SKM-1 treated with dmso at 0.1 percent for 144 hours (cell line): ENCODE measurements at regions not wholly inside any gene's neighbourhood (a gene's known extent, or its start where the extent isn't known, plus 50 kb on each side); places are given as distances from the start of the nearest gene placed in this dataset.

Source experiments
- DNase-seq: peaks from one replicate; lab custom pipeline; 2025; ENCODE audit not compliant: unreplicated experiment; lab: John Stamatoyannopoulos, UW

- no peak for DNase-seq
Measured at GRCh38 chr1:47627016-47627415, 189.2 kb downstream of the FOXD2 start.

- no peak for DNase-seq
Measured at GRCh38 chr1:47627471-47628370, 189.9 kb downstream of the FOXD2 start.

GRCh38 chr1:47629201-47629600 is 191.4 kb downstream of the FOXD2 start:
- no peak for DNase-seq

DNA sequence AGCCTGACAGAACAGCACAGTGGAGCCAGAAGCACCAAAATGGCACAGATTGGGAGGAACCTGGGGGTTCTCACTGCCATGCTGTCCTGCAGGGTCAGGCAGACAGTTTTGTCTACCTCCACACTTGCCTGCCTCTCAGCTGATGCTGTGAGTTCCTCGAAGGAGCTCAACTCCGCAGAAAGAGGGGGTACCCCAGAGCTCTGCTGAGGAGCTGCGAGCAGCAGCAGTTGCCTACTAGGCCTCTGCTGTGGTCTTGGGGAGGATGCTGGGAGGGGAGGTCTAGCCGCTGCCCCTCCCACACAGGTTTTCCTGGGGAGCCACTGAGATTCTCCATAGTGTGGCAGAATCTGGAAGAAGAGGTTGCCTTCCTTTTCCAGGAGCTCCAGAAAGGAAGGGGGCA is 192.5 kb downstream of the FOXD2 start:
- no peak for DNase-seq

GRCh38 chr1:47631411-47631995 is 193.7 kb downstream of the FOXD2 start:
- DNase-seq = no peak

DNA sequence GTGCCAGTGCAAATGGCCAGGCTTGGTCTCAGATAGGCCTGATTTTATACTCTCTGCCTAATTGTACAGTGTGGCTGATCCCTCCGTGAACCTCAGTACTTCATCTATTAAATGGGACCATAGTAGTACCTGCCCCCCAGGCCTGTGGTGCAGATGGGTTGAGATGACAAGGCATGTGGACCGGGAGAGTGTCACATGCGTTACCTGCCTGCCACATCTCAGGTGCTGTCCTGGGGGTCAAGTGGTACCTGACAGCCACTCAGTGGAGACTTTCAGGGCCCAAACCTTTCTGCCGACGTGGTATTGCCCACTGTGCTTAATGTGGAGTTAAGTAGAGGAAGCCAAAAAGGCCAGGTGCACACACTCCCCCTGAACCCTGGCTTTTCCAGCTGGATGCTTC is 197.3 kb downstream of the FOXD2 start:
- DNase-seq = no peak

GRCh38 chr1:47635597-47635996 is 197.8 kb downstream of the FOXD2 start:
- no peak for DNase-seq

- no peak for DNase-seq
Measured at GRCh38 chr1:47637111-47637685, 199.4 kb downstream of the FOXD2 start.

DNA sequence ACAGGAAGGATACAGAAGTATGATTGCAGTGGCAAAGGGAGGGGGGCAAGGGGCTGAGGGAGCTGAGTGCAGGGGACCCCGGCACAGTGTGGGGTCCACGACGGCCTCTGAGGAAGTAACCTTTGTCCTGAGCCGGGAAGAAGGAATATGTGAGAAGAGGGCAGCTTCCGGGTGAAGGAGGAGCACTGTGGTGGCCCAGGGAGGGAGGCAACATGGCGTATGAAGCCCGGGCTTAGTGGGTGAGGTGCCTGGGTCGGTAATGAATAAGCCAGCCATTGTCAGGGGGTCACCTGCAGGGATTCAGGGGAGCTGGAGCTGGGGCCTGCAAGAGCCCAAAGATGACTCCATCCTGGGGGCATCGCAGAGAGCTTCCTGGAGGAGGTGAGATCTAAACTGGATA is 200.4 kb downstream of the FOXD2 start:
- DNase-seq = no peak

GRCh38 chr1:47638713-47639112 is 200.9 kb downstream of the FOXD2 start:
- no peak for DNase-seq

- DNase-seq = no peak
Measured at GRCh38 chr1:47643306-47644211, 205.7 kb downstream of the FOXD2 start.

DNA sequence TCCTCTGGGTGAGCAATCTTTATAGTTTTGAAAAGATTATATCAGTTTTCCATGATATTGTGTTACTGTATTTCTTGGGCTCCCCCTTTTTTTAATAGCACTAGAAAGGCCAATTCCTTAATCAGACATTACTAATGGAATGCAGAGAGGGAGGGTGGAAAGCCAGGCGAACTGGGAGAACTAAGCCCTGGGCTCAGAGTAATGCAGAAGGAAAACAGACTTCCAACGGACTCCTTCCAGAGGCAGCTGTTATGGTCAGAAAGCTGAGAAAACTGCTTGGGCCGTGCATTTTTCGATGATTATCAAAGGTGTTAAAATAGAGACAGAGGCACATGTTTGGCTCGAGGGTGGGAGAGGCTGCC is 206.3 kb downstream of the FOXD2 start:
- DNase-seq = no peak

- DNase-seq = no peak
Measured at GRCh38 chr1:47645151-47645550, 207.3 kb downstream of the FOXD2 start.

GRCh38 chr1:47646676-47647075 is 208.8 kb downstream of the FOXD2 start:
- DNase-seq = no peak

GRCh38 chr1:47647327-47647845 is 209.5 kb downstream of the FOXD2 start:
- no peak for DNase-seq

GRCh38 chr1:47650205-47650604 is 212.4 kb downstream of the FOXD2 start:
- no peak for DNase-seq

DNA sequence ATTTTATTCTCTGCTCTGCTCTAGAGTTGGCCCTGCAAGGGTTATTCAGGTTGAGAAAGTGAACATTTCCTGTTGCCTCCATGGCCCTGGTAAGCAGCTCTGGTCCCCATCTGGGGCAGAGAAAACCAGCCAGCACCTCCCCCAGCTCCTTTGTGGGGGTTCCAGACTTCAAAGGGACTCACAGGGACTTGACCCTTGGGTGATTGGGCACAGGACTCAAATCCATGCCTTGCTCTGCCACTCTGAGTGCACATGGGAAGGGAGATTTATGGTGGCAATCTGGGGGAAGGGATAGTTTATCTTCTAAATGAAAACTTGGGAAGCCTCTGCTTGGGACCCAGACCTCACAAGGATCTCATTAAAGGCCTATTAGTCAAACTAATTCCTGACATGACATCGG is 212.8 kb downstream of the FOXD2 start:
- no peak for DNase-seq

GRCh38 chr1:47651311-47652089 is 213.7 kb downstream of the FOXD2 start:
- DNase-seq = no peak

GRCh38 chr1:47655521-47656300 is 217.9 kb downstream of the FOXD2 start:
- DNase-seq = no peak
